ENCODE measurements at regions not wholly inside any gene's neighbourhood (a gene's known extent, or its start where the extent isn't known, plus 50 kb on each side); places are given as distances from the start of the nearest gene placed in this dataset.

DNA sequence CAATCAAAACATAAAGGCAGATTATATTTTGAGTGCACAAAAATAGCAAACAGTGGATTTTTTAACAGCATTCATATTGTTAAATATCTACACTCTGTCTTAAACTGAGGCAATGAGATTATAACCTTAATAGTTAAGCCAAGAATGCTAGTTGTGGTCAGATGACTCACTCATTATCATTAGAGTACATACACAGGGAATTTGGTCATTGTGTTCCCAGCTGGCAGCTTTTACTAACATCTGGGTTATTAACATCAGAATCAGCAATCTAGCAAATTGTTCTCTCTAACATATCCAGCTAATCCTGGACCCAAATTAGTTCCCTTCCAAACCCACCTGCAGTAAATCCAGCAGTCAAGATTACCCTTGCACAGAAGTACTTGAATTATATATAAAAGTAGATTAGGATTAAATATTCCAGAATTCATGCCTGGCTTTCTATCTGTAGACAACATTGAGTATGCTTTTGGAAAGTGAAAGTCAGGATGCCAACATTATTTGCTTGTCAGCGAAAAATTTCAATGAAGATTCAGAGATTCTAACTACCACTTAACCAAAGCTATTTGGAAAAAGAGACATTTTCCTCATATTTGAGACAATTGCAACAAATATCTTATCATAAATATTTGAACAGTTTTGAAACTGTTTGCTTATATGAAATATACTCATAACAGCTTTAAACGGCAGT lies 1035.6 kb upstream of the PHF14 start:
- 51 to 71% methylated on average over 2 of the region's 2 CpGs for WGBS, 2 donors
- TF ChIP-seq, protein P1, sequence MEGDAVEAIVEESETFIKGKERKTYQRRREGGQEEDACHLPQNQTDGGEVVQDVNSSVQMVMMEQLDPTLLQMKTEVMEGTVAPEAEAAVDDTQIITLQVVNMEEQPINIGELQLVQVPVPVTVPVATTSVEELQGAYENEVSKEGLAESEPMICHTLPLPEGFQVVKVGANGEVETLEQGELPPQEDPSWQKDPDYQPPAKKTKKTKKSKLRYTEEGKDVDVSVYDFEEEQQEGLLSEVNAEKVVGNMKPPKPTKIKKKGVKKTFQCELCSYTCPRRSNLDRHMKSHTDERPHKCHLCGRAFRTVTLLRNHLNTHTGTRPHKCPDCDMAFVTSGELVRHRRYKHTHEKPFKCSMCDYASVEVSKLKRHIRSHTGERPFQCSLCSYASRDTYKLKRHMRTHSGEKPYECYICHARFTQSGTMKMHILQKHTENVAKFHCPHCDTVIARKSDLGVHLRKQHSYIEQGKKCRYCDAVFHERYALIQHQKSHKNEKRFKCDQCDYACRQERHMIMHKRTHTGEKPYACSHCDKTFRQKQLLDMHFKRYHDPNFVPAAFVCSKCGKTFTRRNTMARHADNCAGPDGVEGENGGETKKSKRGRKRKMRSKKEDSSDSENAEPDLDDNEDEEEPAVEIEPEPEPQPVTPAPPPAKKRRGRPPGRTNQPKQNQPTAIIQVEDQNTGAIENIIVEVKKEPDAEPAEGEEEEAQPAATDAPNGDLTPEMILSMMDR (IDR thresholded peaks at IDR 0.05; ENCODE audit: control extremely low read depth, extremely low read depth), result no peak
- Histone ChIP-seq H3K4me3 (no peak overlapping the region), H3K9me3 (ENCODE audit: control insufficient read depth in 4 of 4, insufficient read depth in 3 of 4, low read length in 3 of 4) (no peaks in the 10 kb centered on the region), H3K27me3 (ENCODE audit: control insufficient read depth in 3 of 3, insufficient read depth in 3 of 3, low read length in 2 of 3) (no peaks in the 10 kb centered on the region), H3K27ac (ENCODE audit: low read depth in 1 of 2, low read length in 1 of 2) (no peak overlapping the region), H3K4me1 (ENCODE audit: control insufficient read depth in 5 of 5, insufficient read depth in 5 of 5, low read length in 5 of 5) (no peaks in the 10 kb centered on the region), H3K9ac (ENCODE audit: insufficient read depth in 1 of 2, low read length in 2 of 2) (no peak overlapping the region), H3K36me3 (ENCODE audit: control insufficient read depth in 4 of 4, insufficient read depth in 4 of 4, low read length in 4 of 4) (no peaks in the 10 kb centered on the region)
- peak; percentile 47 for ATAC-seq (ENCODE audit: insufficient read depth, low FRiP score)
- DNase-seq, result peak in 2 of 3 donors; percentile 15 to 24

DNA sequence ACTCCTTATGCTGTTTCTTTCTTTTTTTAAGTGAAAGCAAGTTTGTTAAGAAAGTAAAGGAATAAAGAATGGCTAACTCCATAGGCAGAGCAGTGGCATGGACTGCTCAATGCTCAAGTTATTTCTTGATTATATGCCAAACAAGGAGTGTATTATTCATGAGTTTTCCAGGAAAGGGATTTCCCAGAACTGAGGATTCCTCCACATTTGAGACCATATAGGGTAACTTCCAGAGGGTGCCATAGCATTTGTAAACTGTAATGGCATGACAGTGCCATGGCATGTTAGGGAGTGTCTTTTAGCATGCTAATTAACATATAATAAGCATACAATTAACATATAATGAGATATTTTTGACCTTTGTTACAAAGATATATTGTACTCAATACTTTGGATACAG lies 1034.5 kb upstream of the PHF14 start:
- H3K36me3 ChIP-seq (ENCODE audit: control insufficient read depth in 4 of 4, insufficient read depth in 4 of 4, low read length in 4 of 4), result no peaks in the 10 kb centered on the region
- H3K4me1 ChIP-seq (ENCODE audit: control insufficient read depth in 5 of 5, insufficient read depth in 5 of 5, low read length in 5 of 5), result no peaks in the 10 kb centered on the region
- DNase-seq (no peak), ATAC-seq (ENCODE audit: insufficient read depth, low FRiP score) (no peak)
- no peaks in the 10 kb centered on the region for H3K27me3 ChIP-seq (ENCODE audit: control insufficient read depth in 3 of 3, insufficient read depth in 3 of 3, low read length in 2 of 3)
- no peak overlapping the region for H3K27ac ChIP-seq (ENCODE audit: low read depth in 1 of 2, low read length in 1 of 2)
- TF ChIP-seq, protein P1 (IDR thresholded peaks at IDR 0.05; ENCODE audit: control extremely low read depth, extremely low read depth), result no peak
- H3K9me3 ChIP-seq (ENCODE audit: control insufficient read depth in 4 of 4, insufficient read depth in 3 of 4, low read length in 3 of 4), result no peaks in the 10 kb centered on the region
- no peak overlapping the region for H3K4me3 ChIP-seq
- no peak overlapping the region for H3K9ac ChIP-seq (ENCODE audit: insufficient read depth in 1 of 2, low read length in 2 of 2)

DNA sequence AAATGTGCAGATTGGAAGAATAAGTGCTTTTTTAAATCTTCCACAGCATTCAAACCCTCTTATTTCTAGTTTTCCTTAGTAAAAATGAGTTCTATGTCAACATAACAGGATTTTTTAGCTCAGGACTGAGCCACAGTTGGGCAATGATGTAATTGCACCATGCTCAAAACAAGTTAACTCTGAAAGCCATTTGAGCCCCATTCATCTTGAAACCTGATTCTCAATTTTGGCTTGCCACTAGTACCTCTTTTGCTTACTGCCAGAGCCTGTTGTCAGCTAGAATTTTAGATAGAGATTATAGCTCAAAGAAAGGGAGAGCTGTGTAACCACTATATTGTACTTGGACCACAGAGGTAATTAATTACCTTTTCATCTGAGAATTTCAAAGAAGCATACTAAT lies 1028.5 kb upstream of the PHF14 start:
- no peaks in the 10 kb centered on the region for H3K4me1 ChIP-seq (ENCODE audit: control insufficient read depth in 5 of 5, insufficient read depth in 5 of 5, low read length in 5 of 5)
- no peaks in the 10 kb centered on the region for H3K36me3 ChIP-seq (ENCODE audit: control insufficient read depth in 4 of 4, insufficient read depth in 4 of 4, low read length in 4 of 4)
- no peaks in the 10 kb centered on the region for H3K27me3 ChIP-seq (ENCODE audit: control insufficient read depth in 3 of 3, insufficient read depth in 3 of 3, low read length in 2 of 3)
- no peak overlapping the region for H3K9ac ChIP-seq (ENCODE audit: insufficient read depth in 1 of 2, low read length in 2 of 2)
- H3K9me3 ChIP-seq (ENCODE audit: control insufficient read depth in 4 of 4, insufficient read depth in 3 of 4, low read length in 3 of 4), result no peaks in the 10 kb centered on the region
- ATAC-seq (ENCODE audit: insufficient read depth, low FRiP score), result no peak
- TF ChIP-seq, protein P1 (IDR thresholded peaks at IDR 0.05; ENCODE audit: control extremely low read depth, extremely low read depth), result no peak
- no peak overlapping the region for H3K4me3 ChIP-seq
- DNase-seq, result no peak
- no peak overlapping the region for H3K27ac ChIP-seq (ENCODE audit: low read depth in 1 of 2, low read length in 1 of 2)

DNA sequence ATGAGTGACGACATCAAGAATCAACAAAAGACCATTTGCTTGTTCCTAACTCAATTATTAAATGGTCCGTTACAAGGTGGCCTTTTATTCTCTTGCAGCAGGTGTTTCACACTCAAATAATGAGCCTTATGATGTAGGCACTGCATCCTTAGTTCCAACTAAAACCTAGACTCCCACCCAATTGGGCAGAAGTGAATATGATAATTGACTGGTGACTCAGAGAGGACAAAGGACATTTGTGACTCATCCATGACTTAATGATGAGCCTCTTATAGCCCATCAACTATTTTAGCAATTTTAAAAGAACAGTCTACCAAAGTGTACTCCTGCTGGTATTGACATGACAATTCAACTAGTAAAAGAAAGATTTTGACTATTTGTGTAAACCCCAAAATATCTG lies 1027.8 kb upstream of the PHF14 start:
- WGBS, 2 donors, result 67 to 96% methylated on average over 2 of the region's 2 CpGs
- H3K27ac ChIP-seq (ENCODE audit: low read depth in 1 of 2, low read length in 1 of 2), result no peak overlapping the region
- H3K9ac ChIP-seq (ENCODE audit: insufficient read depth in 1 of 2, low read length in 2 of 2), result no peak overlapping the region
- no peaks in the 10 kb centered on the region for H3K27me3 ChIP-seq (ENCODE audit: control insufficient read depth in 3 of 3, insufficient read depth in 3 of 3, low read length in 2 of 3)
- H3K36me3 ChIP-seq (ENCODE audit: control insufficient read depth in 4 of 4, insufficient read depth in 4 of 4, low read length in 4 of 4), result no peaks in the 10 kb centered on the region
- ATAC-seq (ENCODE audit: insufficient read depth, low FRiP score) (no peak), DNase-seq (no peak)
- H3K9me3 ChIP-seq (ENCODE audit: control insufficient read depth in 4 of 4, insufficient read depth in 3 of 4, low read length in 3 of 4), result no peaks in the 10 kb centered on the region
- no peaks in the 10 kb centered on the region for H3K4me1 ChIP-seq (ENCODE audit: control insufficient read depth in 5 of 5, insufficient read depth in 5 of 5, low read length in 5 of 5)
- H3K4me3 ChIP-seq, result no peak overlapping the region
- TF ChIP-seq, protein P1 (IDR thresholded peaks at IDR 0.05; ENCODE audit: control extremely low read depth, extremely low read depth), result no peak
